ENCODE measurements at regions not wholly inside any gene's neighbourhood (a gene's known extent, or its start where the extent isn't known, plus 50 kb on each side); places are given as distances from the start of the nearest gene placed in this dataset.

GRCh38 chr1:238252033-238252802, 361.5 kb upstream of the ZP4 start:
- TF ChIP-seq, protein P1, sequence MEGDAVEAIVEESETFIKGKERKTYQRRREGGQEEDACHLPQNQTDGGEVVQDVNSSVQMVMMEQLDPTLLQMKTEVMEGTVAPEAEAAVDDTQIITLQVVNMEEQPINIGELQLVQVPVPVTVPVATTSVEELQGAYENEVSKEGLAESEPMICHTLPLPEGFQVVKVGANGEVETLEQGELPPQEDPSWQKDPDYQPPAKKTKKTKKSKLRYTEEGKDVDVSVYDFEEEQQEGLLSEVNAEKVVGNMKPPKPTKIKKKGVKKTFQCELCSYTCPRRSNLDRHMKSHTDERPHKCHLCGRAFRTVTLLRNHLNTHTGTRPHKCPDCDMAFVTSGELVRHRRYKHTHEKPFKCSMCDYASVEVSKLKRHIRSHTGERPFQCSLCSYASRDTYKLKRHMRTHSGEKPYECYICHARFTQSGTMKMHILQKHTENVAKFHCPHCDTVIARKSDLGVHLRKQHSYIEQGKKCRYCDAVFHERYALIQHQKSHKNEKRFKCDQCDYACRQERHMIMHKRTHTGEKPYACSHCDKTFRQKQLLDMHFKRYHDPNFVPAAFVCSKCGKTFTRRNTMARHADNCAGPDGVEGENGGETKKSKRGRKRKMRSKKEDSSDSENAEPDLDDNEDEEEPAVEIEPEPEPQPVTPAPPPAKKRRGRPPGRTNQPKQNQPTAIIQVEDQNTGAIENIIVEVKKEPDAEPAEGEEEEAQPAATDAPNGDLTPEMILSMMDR (IDR thresholded peaks at IDR 0.05; ENCODE audit: low read length, missing control alignments) = peak; percentile 31
- DNase-seq (ENCODE audit: low read depth) = peak; percentile 47
- H3K4me3 ChIP-seq (replicated peaks; ENCODE audit: low read depth, low read length) = no peak overlapping the region

- H3K4me3 ChIP-seq (replicated peaks; ENCODE audit: low read depth, low read length) = no peak overlapping the region
- DNase-seq (ENCODE audit: low read depth) = no peak
- TF ChIP-seq, protein P1 (IDR thresholded peaks at IDR 0.05; ENCODE audit: low read length, missing control alignments) = no peak
Observed at GRCh38 chr1:238248356-238248755, 357.6 kb upstream of the ZP4 start.

- no peak for DNase-seq (ENCODE audit: low read depth)
- TF ChIP-seq, protein P1 (IDR thresholded peaks at IDR 0.05; ENCODE audit: low read length, missing control alignments) = no peak
- H3K4me3 ChIP-seq (replicated peaks; ENCODE audit: low read depth, low read length) = no peak overlapping the region
Observed at GRCh38 chr1:238242181-238242580, 351.5 kb upstream of the ZP4 start.

DNA sequence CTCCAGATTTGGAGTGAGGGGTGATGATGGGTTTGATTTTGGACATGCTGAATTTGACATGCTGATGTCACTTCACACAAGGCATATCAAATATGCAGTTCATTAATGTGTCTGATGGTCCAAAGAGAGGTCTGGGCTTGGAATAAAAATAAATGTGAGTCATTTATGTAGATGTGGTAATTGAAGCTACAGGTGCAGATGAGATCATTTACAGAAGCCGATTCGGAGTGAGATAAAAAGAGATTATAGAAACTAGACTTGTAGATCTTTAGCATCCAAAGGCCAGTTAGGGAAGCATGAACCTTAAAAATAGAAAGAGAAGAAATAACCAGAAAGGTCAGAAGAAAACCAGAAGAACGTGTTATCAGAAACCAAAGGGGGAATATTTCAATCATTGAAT, 350.9 kb upstream of the ZP4 start:
- no peak overlapping the region for H3K4me3 ChIP-seq (replicated peaks; ENCODE audit: low read depth, low read length)
- DNase-seq (ENCODE audit: low read depth) = no peak
- TF ChIP-seq, protein P1 (IDR thresholded peaks at IDR 0.05; ENCODE audit: low read length, missing control alignments) = no peak

DNA sequence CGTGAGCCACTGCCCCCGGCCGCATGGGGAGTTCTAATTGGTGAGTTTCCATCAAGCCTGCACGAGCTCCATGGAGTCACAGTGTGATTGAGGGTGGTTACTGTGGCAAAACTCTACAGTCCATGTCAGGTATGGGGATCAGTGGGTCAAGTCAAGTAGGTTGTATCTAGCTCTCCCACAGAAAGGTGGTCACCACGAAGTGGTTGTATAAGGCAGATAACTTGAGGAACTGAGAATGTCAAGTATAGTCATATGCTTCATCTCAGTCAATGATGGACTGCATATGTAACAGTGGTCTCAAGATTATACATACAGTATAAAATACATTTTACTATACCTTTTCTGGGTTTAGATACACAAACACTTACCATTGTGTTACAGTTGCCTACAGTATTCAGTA, 348.6 kb upstream of the ZP4 start:
- TF ChIP-seq, protein P1 (IDR thresholded peaks at IDR 0.05; ENCODE audit: low read length, missing control alignments) = no peak
- no peak for DNase-seq (ENCODE audit: low read depth)

DNA sequence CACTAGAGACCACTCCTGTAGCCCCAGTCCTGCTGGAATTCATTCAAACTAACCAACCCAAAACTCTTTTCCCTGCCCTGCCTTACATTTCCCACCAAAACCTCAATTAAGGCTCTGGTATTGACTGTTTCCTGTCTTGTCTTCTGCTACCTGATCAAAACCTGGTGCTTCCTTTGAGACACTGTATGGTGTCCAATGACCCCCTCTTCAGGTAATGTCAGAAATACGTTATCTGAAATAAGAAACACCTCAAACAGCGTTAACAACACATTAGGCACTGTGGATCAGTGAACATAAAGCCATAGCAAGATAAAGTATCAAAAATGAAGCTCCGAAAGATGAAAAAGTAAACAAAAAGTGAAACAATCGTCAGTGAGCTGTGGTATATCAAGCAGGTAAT, 343.2 kb upstream of the ZP4 start:
- TF ChIP-seq, protein P1 (IDR thresholded peaks at IDR 0.05; ENCODE audit: low read length, missing control alignments) = no peak
- DNase-seq (ENCODE audit: low read depth) = no peak
- no peak overlapping the region for H3K4me3 ChIP-seq (replicated peaks; ENCODE audit: low read depth, low read length)

More for the DNA sequence above, 348.6 kb upstream of the ZP4 start:
- no peak overlapping the region for H3K4me3 ChIP-seq (replicated peaks; ENCODE audit: low read depth, low read length)

All from fibroblast of pulmonary artery (primary cell).